Adrenal gland (tissue), 5 donors: ENCODE measurements at regions not wholly inside any gene's neighbourhood (a gene's known extent, or its start where the extent isn't known, plus 50 kb on each side); places are given as distances from the start of the nearest gene placed in this dataset.

Experiments
- CTCF ChIP-seq, 6 experiments: fragments of 450-650 bp in 4 of 6; fragments of 200-600 bp in 2 of 6; sonication (generic) in 1 of 6; IDR thresholded peaks; 1 replicate in 5 of 6; 2 replicates in 1 of 6; pipeline versions ENCODE4 v1.5.1 to v1.8.0; 2016 to 2021; ENCODE audit warnings: antibody characterized with exemption in 6 of 6, mild to moderate bottlenecking in 2 of 6, moderate library complexity in 1 of 6
- POLR2A ChIP-seq, 2 donors: fragments of 450-650 bp; IDR thresholded peaks; one replicate each; pipeline ENCODE4 v1.6.1; 2017; ENCODE audit warnings: antibody characterized with exemption in 2 of 2, mild to moderate bottlenecking in 2 of 2, moderate library complexity in 1 of 2
- donor health status: DM: no; HTN: no; CAD: no.

- TF ChIP-seq CTCF (IDR thresholded peaks at IDR 0.05) (no peak), POLR2A (IDR thresholded peaks at IDR 0.05) (no peak)
Measured at GRCh38 chr10:21363092-21363730, 162.3 kb downstream of the SKIDA1 start.
